Liver (tissue), 8 donors: ENCODE measurements at regions not wholly inside any gene's neighbourhood (a gene's known extent, or its start where the extent isn't known, plus 50 kb on each side); places are given as distances from the start of the nearest gene placed in this dataset.

Experiments
- DNase-seq: peaks from one replicate; pipeline ENCODE4 v3.0.0-alpha.2; 2017; ENCODE audit warnings: low spot score
- H3K27ac ChIP-seq, 2 donors: one replicate each; pipeline ENCODE4 v1.7.0; 2013; ENCODE audit warnings: inconsistent platforms in 2 of 2, low read length in 2 of 2, control low read depth in 1 of 2, low read depth in 1 of 2, mild to moderate bottlenecking in 1 of 2
- H3K27me3 ChIP-seq, 4 donors: one replicate each; pipeline versions ENCODE4 v1.6.1 to v1.7.0; 2013; ENCODE audit warnings: low read length in 3 of 4, inconsistent platforms in 1 of 4, mild to moderate bottlenecking in 1 of 4, moderate library complexity in 1 of 4; ENCODE audit not compliant: control insufficient read depth in 4 of 4, insufficient read depth in 4 of 4
- H3K36me3 ChIP-seq, 4 donors: one replicate each; pipeline versions ENCODE4 v1.6.1 to v1.7.0; 2013; ENCODE audit warnings: low read length in 3 of 4, mild to moderate bottlenecking in 3 of 4, low read depth in 1 of 4, moderate library complexity in 1 of 4; ENCODE audit not compliant: control insufficient read depth in 4 of 4, insufficient read depth in 3 of 4
- H3K4me1 ChIP-seq, 4 donors: one replicate each; pipeline versions ENCODE4 v1.6.1 to v1.7.0; 2013; ENCODE audit warnings: low read length in 3 of 4, mild to moderate bottlenecking in 3 of 4, moderate library complexity in 1 of 4; ENCODE audit not compliant: control insufficient read depth in 4 of 4, insufficient read depth in 4 of 4
- H3K4me3 ChIP-seq, 3 donors: one replicate each; pipeline versions ENCODE4 v1.6.1 to v1.7.0; 2013; ENCODE audit warnings: low read length in 3 of 3, control low read depth in 1 of 3, low read depth in 1 of 3, mild to moderate bottlenecking in 1 of 3
- H3K9ac ChIP-seq, 2 donors: one replicate each; pipeline ENCODE4 v1.7.0; 2013; ENCODE audit warnings: low read length in 2 of 2, mild to moderate bottlenecking in 2 of 2, moderate library complexity in 2 of 2, control low read depth in 1 of 2, low read depth in 1 of 2
- H3K9me3 ChIP-seq, 4 donors: one replicate each; pipeline versions ENCODE4 v1.6.1 to v1.7.0; 2013; ENCODE audit warnings: low read length in 3 of 4; ENCODE audit not compliant: control insufficient read depth in 4 of 4
- ATF3 ChIP-seq: IDR thresholded peaks from 2 replicates; pipeline ENCODE4 v1.6.1; 2016; ENCODE audit warnings: antibody characterized with exemption
- FOXA1 ChIP-seq: IDR thresholded peaks from 2 replicates; pipeline ENCODE4 v1.6.1; 2016; ENCODE audit warnings: antibody characterized with exemption
- GABPA ChIP-seq, 2 donors: IDR thresholded peaks in 1 of 2; conservative IDR thresholded peaks in 1 of 2; 2 replicates each; pipeline ENCODE4 v1.6.1; 2016; ENCODE audit warnings: antibody characterized with exemption in 2 of 2, mild to moderate bottlenecking in 1 of 2, moderate library complexity in 1 of 2
- NR2F2 ChIP-seq: IDR thresholded peaks from 2 replicates; pipeline ENCODE4 v1.6.1; 2016; ENCODE audit warnings: antibody characterized with exemption
- RAD21 ChIP-seq, 2 donors: IDR thresholded peaks; 2 replicates each; pipeline ENCODE4 v1.6.1; 2016; ENCODE audit warnings: antibody characterized with exemption in 2 of 2, mild to moderate bottlenecking in 2 of 2
- YY1 ChIP-seq: IDR thresholded peaks from 2 replicates; pipeline ENCODE4 v1.6.1; 2016; ENCODE audit warnings: antibody characterized with exemption, mild to moderate bottlenecking
- ZBTB33 ChIP-seq: IDR thresholded peaks from 2 replicates; pipeline ENCODE4 v1.6.1; 2016; ENCODE audit warnings: antibody characterized with exemption
- WGBS: extraction: QIAGEN DNeasy Blood & Tissue Kit; methylation state at CpG from one replicate; pipeline ENCODE4 v1.1.7; 2013; 5-methylcytosine and 5-hydroxymethylcytosine counted together
- TF ChIP-seq, protein P1 (sequence below): fragments of 150-350 bp; IDR thresholded peaks from 2 replicates; pipeline ENCODE4 v1.5.1; 2017; ENCODE audit warnings: improper control_type of control experiment, low read depth, low read length; ENCODE audit not compliant: missing input control
- TF ChIP-seq, protein P2 (sequence below): IDR thresholded peaks from 2 replicates; pipeline ENCODE4 v1.6.1; 2016; ENCODE audit warnings: antibody characterized with exemption
- donor health status: healthy.
- donor health status: healthy.
- donor health status: healthy.
- donor health status: healthy.
- donor health status: healthy.

- DNase-seq: no peak
- H3K9me3 ChIP-seq: no peaks in the 10 kb centered on the region
- H3K27me3 ChIP-seq: no peaks in the 10 kb centered on the region
- WGBS: 96% methylated on average over 3 of the region's 3 CpGs
- H3K4me1 ChIP-seq: peaks cover 10 to 39% (median 33%) of the 10 kb centered on the region in 4 donors
- no peaks in the 10 kb centered on the region for H3K36me3 ChIP-seq
- TF ChIP-seq GABPA (IDR thresholded peaks at IDR 0.05 in 1 of 2, conservative IDR thresholded peaks at IDR 0.05 in 1 of 2): no peak
- TF ChIP-seq, protein P1, sequence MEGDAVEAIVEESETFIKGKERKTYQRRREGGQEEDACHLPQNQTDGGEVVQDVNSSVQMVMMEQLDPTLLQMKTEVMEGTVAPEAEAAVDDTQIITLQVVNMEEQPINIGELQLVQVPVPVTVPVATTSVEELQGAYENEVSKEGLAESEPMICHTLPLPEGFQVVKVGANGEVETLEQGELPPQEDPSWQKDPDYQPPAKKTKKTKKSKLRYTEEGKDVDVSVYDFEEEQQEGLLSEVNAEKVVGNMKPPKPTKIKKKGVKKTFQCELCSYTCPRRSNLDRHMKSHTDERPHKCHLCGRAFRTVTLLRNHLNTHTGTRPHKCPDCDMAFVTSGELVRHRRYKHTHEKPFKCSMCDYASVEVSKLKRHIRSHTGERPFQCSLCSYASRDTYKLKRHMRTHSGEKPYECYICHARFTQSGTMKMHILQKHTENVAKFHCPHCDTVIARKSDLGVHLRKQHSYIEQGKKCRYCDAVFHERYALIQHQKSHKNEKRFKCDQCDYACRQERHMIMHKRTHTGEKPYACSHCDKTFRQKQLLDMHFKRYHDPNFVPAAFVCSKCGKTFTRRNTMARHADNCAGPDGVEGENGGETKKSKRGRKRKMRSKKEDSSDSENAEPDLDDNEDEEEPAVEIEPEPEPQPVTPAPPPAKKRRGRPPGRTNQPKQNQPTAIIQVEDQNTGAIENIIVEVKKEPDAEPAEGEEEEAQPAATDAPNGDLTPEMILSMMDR: no peak
- no peak for TF ChIP-seq FOXA1
- TF ChIP-seq NR2F2: no peak
- no peak for TF ChIP-seq ZBTB33
- H3K27ac ChIP-seq: no peak overlapping the region
- H3K9ac ChIP-seq: no peak overlapping the region
- H3K4me3 ChIP-seq: no peak overlapping the region
These were observed 163.7 kb upstream of the PWP1 start for GRCh38 chr12:107521826-107522355.

DNA sequence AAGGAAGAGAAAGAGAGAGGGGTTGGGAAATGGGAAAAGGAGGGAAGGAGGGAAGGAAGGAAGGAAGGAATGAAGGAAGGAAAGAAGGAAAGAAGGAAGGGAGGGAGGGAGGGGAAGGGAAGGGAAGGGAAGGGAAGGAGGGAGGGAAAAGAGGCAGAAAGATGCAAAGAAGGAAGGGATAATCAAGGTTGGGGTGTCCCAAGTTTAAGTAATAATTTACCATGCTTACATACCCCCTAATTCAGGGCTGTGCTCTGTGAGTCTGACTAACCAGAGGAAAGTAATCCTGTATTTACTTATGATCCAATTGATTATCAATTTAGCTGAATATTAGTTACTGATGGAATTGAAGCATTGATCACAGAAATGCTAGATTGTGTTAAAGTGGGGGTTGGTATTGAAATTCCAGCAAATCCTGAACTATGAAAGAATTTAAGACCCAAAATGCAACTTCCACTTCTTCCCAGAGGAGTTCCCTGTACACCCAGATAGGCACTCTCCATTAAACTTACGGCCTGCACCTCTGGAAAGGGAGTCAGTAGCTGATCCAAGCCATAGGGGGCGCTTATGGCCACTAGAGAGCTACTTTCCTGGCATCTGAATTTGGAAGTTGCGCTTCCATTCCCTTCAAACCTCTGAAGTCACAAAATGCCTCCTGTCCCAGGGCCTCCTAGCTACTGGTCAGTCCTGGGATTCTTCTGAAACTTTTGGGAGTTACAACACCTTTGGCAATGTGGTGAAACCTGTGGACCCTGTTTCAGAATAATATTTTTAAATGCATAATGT lies 162.7 kb upstream of the PWP1 start:
- H3K4me1 ChIP-seq: peaks cover 10 to 39% (median 33%) of the 10 kb centered on the region in 4 donors
- H3K36me3 ChIP-seq: no peaks in the 10 kb centered on the region
- no peak for DNase-seq
- no peak overlapping the region for H3K4me3 ChIP-seq
- TF ChIP-seq ATF3: no peak
- no peak for TF ChIP-seq YY1
- TF ChIP-seq, protein P2, sequence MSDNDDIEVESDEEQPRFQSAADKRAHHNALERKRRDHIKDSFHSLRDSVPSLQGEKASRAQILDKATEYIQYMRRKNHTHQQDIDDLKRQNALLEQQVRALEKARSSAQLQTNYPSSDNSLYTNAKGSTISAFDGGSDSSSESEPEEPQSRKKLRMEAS: no peak
- TF ChIP-seq, protein P1: peak; percentile 3
- peak in 1 of 2 donors; percentile 4 for TF ChIP-seq RAD21 (IDR thresholded peaks at IDR 0.05)
- no peaks in the 10 kb centered on the region for H3K27me3 ChIP-seq
- H3K9ac ChIP-seq: no peak overlapping the region
- no peak overlapping the region for H3K27ac ChIP-seq
- H3K9me3 ChIP-seq: no peaks in the 10 kb centered on the region
- WGBS: 85% methylated on average over 3 of the region's 3 CpGs
